GM19324 (cell line): ENCODE measurements at regions not wholly inside any gene's neighbourhood (a gene's known extent, or its start where the extent isn't known, plus 50 kb on each side); places are given as distances from the start of the nearest gene placed in this dataset.

ENCODE experiments used
- ATAC-seq: cut with Tn5 transposase; IDR thresholded peaks from one replicate; pipeline ENCODE4 v1.9.1; 2021; ENCODE audit warnings: mild to moderate bottlenecking, moderate library complexity; ENCODE audit not compliant: unreplicated experiment, low FRiP score

DNA sequence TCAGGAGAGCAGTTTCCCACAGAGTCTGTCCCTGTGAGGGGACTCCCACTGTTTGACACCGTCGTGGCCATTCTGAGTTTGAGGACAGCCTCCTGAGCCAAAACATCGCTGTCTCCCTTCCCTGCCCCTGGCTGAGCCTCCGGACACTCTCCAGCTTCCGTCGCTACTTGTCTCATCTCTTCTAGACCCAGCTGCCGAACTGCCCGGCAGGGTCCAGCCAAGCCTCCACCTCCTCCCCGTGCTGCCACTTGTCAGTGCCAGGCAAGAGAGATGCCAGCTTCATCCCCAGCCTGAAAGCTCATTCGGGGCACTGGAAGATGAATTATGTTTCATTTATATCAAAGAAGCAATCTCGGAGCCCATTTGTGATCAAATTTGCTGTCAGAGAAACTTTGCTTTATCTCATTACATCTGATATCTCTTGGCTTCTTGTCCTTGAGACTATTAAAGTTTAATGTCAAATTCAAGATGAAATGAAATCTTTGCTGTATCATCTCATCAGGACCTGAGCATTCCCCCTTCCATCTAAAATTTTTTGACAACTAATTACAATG, 283.9 kb downstream of the BUD13 start:
- no peak for ATAC-seq

GRCh38 chr11:116485425-116485824, 287.4 kb downstream of the BUD13 start:
- no peak for ATAC-seq

GRCh38 chr11:116482716-116483115, 290.1 kb downstream of the BUD13 start:
- no peak for ATAC-seq

- ATAC-seq, result no peak
These were observed 291.6 kb downstream of the BUD13 start for GRCh38 chr11:116481126-116481675.

- ATAC-seq, result no peak
These were observed 293.8 kb downstream of the BUD13 start for GRCh38 chr11:116478669-116479668.

GRCh38 chr11:116478205-116478604, 294.6 kb downstream of the BUD13 start:
- ATAC-seq, result no peak

GRCh38 chr11:116473790-116474346, 298.9 kb downstream of the BUD13 start:
- ATAC-seq, result no peak

DNA sequence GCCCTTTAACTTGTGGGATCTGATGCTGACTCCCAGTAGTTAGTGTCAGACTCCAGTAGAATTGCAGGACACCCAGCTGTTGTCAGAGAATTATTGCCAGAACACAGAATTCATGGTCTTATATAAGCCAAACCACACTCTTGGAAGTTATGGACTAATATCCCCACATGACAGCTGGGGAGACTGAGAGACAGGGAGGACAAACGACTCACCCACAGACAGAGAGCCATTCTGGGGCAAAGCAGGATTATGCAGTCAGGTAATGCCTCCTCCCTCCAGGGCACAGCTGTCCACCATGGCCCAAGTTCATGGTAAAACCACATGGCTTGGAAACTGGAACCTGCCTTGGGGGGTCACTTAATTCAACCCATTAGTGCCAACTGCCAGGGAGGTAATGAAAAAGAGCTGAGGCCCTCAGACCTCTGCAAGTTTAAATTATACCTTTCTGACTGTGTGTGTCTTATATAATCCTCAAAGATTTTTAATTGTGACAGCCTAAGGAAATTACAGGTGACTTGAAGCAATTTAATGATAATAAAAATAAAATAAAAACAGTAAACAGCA, 299.5 kb downstream of the BUD13 start:
- ATAC-seq, result no peak

- ATAC-seq, result no peak
These were observed 300.1 kb downstream of the BUD13 start for GRCh38 chr11:116472651-116473050.

DNA sequence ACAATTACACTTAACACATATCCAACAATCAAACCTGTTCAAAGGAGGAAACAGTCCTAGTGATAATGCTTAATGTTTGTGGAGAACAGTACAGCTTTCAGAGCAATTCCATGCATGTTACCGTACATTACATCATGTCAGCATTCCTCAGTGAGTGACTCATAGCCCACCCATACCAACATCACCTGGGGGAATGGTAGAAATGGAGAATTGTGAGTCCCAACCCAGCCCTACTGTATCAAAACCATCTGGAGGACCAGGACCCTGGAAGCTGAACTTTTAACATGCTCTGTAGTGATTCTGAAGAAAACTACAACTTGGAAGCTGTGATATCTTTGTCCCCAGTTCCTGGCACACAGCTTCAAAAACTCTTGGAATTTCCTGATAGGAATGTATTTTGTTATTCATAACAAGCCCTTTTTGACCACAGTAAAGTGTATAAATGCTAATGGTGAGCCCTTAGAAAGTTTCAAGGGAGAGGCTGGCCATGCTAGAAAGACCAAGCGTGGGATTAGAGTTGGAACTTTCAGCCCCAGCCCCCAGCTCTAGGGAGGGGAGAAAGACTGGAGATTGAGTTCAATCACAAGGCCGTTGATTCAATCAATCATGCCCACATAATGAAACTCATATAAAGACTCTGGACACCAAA, 301.1 kb downstream of the BUD13 start:
- no peak for ATAC-seq

DNA sequence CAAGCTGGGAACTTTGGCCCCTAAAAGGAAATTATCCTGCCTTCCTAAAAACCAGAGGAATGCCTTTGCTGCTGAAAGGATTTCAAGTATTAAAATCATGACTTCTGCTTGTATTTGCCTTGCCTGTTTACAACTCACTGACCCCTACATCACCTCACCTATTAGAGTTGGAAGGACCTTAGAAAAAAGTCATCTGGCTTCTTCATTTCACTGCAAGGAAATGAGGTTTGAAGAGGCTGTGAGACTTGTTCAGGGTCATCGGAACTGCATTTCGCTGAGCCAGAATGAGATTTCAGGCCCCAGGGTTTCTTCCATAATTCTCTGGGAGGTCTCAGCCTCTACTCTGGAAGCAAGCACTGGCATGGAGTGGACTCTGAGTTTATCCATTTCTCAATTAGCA, 304.1 kb downstream of the BUD13 start:
- no peak for ATAC-seq

GRCh38 chr11:116467823-116468222, 305.0 kb downstream of the BUD13 start:
- no peak for ATAC-seq

DNA sequence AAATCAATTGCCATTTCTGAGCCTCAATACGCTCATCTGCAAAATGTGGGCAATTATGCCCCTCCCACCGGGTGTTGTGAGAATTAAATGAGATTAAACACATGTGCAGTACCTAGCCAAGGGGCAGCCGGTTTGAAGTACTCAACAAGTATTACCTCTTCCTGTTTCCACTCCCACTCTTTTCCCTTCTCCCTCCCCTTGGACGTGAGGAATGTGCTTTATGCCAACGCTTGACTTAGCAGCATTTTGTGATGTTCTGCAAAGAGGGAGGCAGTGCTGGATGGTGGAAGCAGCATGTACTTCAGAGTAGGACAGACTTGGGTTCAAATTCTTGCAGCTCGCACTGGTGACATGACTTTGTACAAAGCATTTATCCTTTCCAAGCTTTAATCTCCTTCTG, 306.0 kb downstream of the BUD13 start:
- ATAC-seq, result no peak

- ATAC-seq, result no peak
These were observed 306.6 kb downstream of the BUD13 start for GRCh38 chr11:116466191-116466590.

GRCh38 chr11:116465056-116465455, 307.7 kb downstream of the BUD13 start:
- no peak for ATAC-seq

DNA sequence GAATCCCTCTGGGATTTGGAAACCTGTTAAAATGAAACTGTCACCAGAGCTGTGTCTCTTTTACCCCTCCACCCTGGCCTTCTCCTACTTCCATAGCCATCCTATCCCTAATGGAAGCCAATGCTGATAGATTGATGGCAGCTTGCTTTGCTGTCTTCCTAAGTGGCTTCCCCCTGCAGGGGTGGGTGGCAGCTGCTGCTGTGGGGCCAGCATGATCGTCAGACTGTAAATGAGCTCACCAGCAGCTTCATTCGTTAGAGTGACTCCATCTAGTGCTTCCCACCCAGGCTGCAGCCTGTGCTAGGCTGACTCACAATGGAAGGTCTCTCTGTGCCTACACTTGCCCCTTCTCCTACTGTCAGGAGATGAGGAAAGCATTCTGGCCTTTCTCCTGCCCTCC, 311.0 kb downstream of the BUD13 start:
- ATAC-seq, result no peak

- ATAC-seq, result no peak
These were observed 312.4 kb downstream of the BUD13 start for GRCh38 chr11:116460156-116460920.

DNA sequence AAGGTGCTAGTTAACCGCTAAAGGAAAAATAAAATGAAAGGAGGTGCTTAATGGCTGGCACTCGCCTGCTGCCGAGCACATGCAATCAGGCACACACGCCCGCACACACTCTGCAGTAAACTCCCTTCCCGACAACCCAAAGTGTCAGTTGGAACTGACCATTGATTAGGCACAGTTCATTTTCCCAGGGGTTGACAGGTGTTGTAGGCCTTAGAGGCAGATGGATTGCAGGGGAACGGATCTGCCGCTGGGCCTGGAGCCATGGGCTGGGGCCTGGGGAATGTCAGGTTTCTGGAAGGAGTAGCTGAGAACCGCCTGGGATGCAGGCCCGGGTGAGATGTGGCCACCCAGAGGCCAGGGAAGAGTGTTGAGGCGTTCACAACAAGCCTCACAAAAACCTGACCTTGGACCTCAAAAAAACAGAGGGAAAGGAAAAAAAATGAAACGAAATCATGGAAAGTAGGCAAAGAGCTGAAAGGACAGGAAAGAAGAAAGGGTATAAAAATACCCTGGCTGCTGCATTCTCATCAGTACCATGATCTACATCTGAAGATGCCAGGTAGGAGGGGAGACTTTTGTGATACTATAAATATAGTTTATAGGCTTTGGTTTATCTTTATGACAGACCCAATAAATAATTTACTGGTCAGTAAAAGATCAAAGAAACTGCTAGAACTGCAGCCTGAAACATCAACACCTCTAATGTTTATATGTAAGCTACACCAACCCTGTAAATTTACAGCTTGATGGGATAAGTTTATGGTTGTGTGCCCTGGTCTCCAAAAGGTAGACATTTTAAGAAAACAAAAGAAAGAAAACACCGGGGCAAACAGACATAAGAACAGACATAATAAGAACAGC, 313.4 kb downstream of the BUD13 start:
- no peak for ATAC-seq

- no peak for ATAC-seq
These were observed 314.2 kb downstream of the BUD13 start for GRCh38 chr11:116458546-116458945.
